H9 (cell line): ENCODE measurements at regions not wholly inside any gene's neighbourhood (a gene's known extent, or its start where the extent isn't known, plus 50 kb on each side); places are given as distances from the start of the nearest gene placed in this dataset.

ENCODE experiments used
- DNase-seq: peaks from one replicate; pipeline ENCODE4 v3.0.0-alpha.2; 2017
- H2AFZ ChIP-seq: one replicate; pipeline ENCODE4 v1.6.1; 2013; ENCODE audit warnings: mild to moderate bottlenecking, low read length, control low read depth, moderate library complexity
- H2AK5ac ChIP-seq: 2 replicates; pipeline ENCODE4 v1.6.1; 2013; ENCODE audit warnings: low read length, control low read depth, mixed read lengths; ENCODE audit not compliant: insufficient read length
- H2BK120ac ChIP-seq: one replicate; pipeline ENCODE4 v1.6.1; 2013; ENCODE audit warnings: low read depth, mild to moderate bottlenecking, low read length, control low read depth, inconsistent platforms; ENCODE audit not compliant: poor library complexity, severe bottlenecking
- H2BK12ac ChIP-seq: 2 replicates; pipeline ENCODE4 v1.6.1; 2013; ENCODE audit warnings: low read length, control low read depth, mixed read lengths, low read depth; ENCODE audit not compliant: insufficient read length
- H2BK15ac ChIP-seq: 2 replicates; pipeline ENCODE4 v1.6.1; 2013; ENCODE audit warnings: low read depth, low read length, control low read depth
- H2BK20ac ChIP-seq: one replicate; pipeline ENCODE4 v1.6.1; 2013; ENCODE audit warnings: low read depth, mild to moderate bottlenecking, low read length, control low read depth, inconsistent platforms; ENCODE audit not compliant: poor library complexity, severe bottlenecking
- H2BK5ac ChIP-seq: 2 replicates; pipeline ENCODE4 v1.6.1; 2013; ENCODE audit warnings: low read length, control low read depth, mixed read lengths; ENCODE audit not compliant: insufficient read length
- H3K14ac ChIP-seq: 2 replicates; pipeline ENCODE4 v1.6.1; 2013; ENCODE audit warnings: low read length, control low read depth; ENCODE audit not compliant: insufficient read depth
- H3K18ac ChIP-seq: 2 replicates; pipeline ENCODE4 v1.6.1; 2013; ENCODE audit warnings: low read depth, mild to moderate bottlenecking, mixed read lengths, low read length, control low read depth; ENCODE audit not compliant: insufficient read length
- H3K23ac ChIP-seq: 2 replicates; pipeline ENCODE4 v1.6.1; 2013; ENCODE audit warnings: low read length, control low read depth, mixed read lengths, low read depth; ENCODE audit not compliant: insufficient read length
- H3K23me2 ChIP-seq: 2 replicates; pipeline ENCODE4 v1.6.1; 2013; ENCODE audit warnings: low read depth, mild to moderate bottlenecking, mixed read lengths, low read length, control low read depth; ENCODE audit not compliant: insufficient read length, poor library complexity, severe bottlenecking
- H3K27ac ChIP-seq: 2 replicates; pipeline ENCODE4 v1.5.1; 2013; ENCODE audit warnings: low read length, control low read depth, mixed read lengths, low read depth; ENCODE audit not compliant: insufficient read length
- H3K27me3 ChIP-seq: 2 replicates; pipeline ENCODE4 v1.6.1; 2013; ENCODE audit warnings: low read length, control low read depth, inconsistent platforms; ENCODE audit not compliant: insufficient read depth
- H3K4ac ChIP-seq: 2 replicates; pipeline ENCODE4 v1.6.1; 2013; ENCODE audit warnings: low read depth, mild to moderate bottlenecking, control low read depth, inconsistent platforms, low read length, moderate library complexity
- H3K4me1 ChIP-seq: 2 replicates; pipeline ENCODE4 v1.6.1; 2013; ENCODE audit warnings: low read length, control low read depth, inconsistent platforms; ENCODE audit not compliant: insufficient read depth
- H3K4me2 ChIP-seq: 2 replicates; pipeline ENCODE4 v1.6.1; 2013; ENCODE audit warnings: low read length, control low read depth, mixed read lengths; ENCODE audit not compliant: insufficient read length, insufficient read depth
- H3K56ac ChIP-seq: 2 replicates; pipeline ENCODE4 v1.6.1; 2013; ENCODE audit warnings: low read depth, mild to moderate bottlenecking, mixed read lengths, low read length, control low read depth; ENCODE audit not compliant: insufficient read length
- H3K79me1 ChIP-seq: 2 replicates; pipeline ENCODE4 v1.6.1; 2013; ENCODE audit warnings: low read depth, mild to moderate bottlenecking, moderate library complexity, low read length, control low read depth, inconsistent platforms; ENCODE audit not compliant: insufficient read depth, poor library complexity, severe bottlenecking
- H3K79me2 ChIP-seq: 2 replicates; pipeline ENCODE4 v1.6.1; 2013; ENCODE audit warnings: low read length, control low read depth, inconsistent platforms; ENCODE audit not compliant: insufficient read depth
- H3K9ac ChIP-seq: 2 replicates; pipeline ENCODE4 v1.6.1; 2013; ENCODE audit warnings: low read length, control low read depth, mixed read lengths; ENCODE audit not compliant: insufficient read length; ENCODE audit errors: extremely low read depth
- H3K9me3 ChIP-seq: one replicate; pipeline ENCODE4 v1.6.1; 2013; ENCODE audit warnings: low read depth, low read length, inconsistent platforms; ENCODE audit not compliant: control insufficient read depth
- H3T11ph ChIP-seq: one replicate; pipeline ENCODE4 v1.6.1; 2013; ENCODE audit warnings: mild to moderate bottlenecking, low read length, control low read depth, inconsistent platforms
- H4K20me1 ChIP-seq: one replicate; pipeline ENCODE4 v1.6.1; 2013; ENCODE audit not compliant: control insufficient read depth, insufficient read length, insufficient read depth
- H4K5ac ChIP-seq: 2 replicates; pipeline ENCODE4 v1.6.1; 2013; ENCODE audit warnings: low read depth, mild to moderate bottlenecking, mixed read lengths, low read length, control low read depth; ENCODE audit not compliant: insufficient read length
- H4K8ac ChIP-seq: replicated peaks from 2 replicates; pipeline ENCODE4 v1.6.1; 2013; ENCODE audit warnings: low read length, control low read depth, mixed read lengths, low read depth; ENCODE audit not compliant: insufficient read length
- H4K91ac ChIP-seq: 2 replicates; pipeline ENCODE4 v1.6.1; 2013; ENCODE audit warnings: low read depth, mild to moderate bottlenecking, moderate library complexity, mixed read lengths, low read length, control low read depth; ENCODE audit not compliant: insufficient read length
- H3K27ac Mint-ChIP-seq, 3 experiments: 2 replicates in 2 of 3; 3 replicates in 1 of 3; pipeline ENCODE4 v1.8.0; 2020 to 2021; ENCODE audit warnings: mixed read lengths in 3 of 3, mild to moderate bottlenecking in 1 of 3, moderate library complexity in 1 of 3
- H3K27me3 Mint-ChIP-seq: 2 replicates; pipeline ENCODE4 v1.8.0; 2021; ENCODE audit warnings: low read depth, mild to moderate bottlenecking, moderate library complexity, mixed read lengths
- H3K36me3 Mint-ChIP-seq, 3 experiments: 2 replicates in 2 of 3; 3 replicates in 1 of 3; pipeline ENCODE4 v1.8.0; 2020 to 2021; ENCODE audit warnings: low read depth in 3 of 3, mixed read lengths in 3 of 3; ENCODE audit not compliant: insufficient read depth in 1 of 3
- H3K4me1 Mint-ChIP-seq, 2 experiments: 2 replicates each; pipeline ENCODE4 v1.8.0; 2020; ENCODE audit warnings: mixed read lengths in 2 of 2
- H3K4me3 Mint-ChIP-seq, 2 experiments: 2 replicates in 1 of 2; 3 replicates in 1 of 2; pipeline ENCODE4 v1.8.0; 2020 to 2021; ENCODE audit warnings: mild to moderate bottlenecking in 2 of 2, mixed read lengths in 2 of 2, moderate library complexity in 1 of 2
- H3K9me3 Mint-ChIP-seq, 2 experiments: 2 replicates in 1 of 2; 3 replicates in 1 of 2; pipeline ENCODE4 v1.8.0; 2020; ENCODE audit warnings: mild to moderate bottlenecking in 2 of 2, mixed read lengths in 2 of 2, moderate library complexity in 1 of 2
- WGBS: extraction: QIAGEN DNeasy Blood & Tissue Kit; methylation state at CpG from one replicate; pipeline ENCODE4 v1.1.7; 2013; ENCODE audit warnings: missing lambda C conversion rate, low lambda C conversion rate, mixed read lengths; ENCODE audit not compliant: insufficient read length; ENCODE audit errors: extremely low coverage; 5-methylcytosine and 5-hydroxymethylcytosine counted together
- TF ChIP-seq, protein P1 (sequence below): fragments of 200-600 bp; sonication (generic); conservative IDR thresholded peaks from 3 replicates; pipeline ENCODE4 v1.8.0; 2021; ENCODE audit warnings: antibody characterized with exemption, mild to moderate bottlenecking

DNA sequence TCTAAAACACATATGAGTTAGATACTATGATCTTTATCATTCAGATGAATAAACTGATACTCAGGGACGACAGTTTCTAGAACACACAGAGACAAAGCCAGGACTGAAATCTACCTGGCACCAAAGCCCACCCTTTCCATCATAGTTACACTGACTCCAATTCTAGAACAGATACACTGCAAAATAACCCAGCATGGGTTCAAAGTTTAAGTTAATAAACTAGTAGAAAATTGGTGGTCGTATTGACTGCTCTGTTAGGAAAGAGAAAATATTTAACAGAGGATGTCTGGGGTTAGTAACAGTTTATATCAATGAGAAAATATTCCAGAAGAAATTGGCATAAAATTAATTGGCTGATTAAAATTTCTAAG, 60.8 kb upstream of the BCL9 start:
- DNase-seq = no peak
- no peak overlapping the region for H3K9ac ChIP-seq
- H3K14ac ChIP-seq = no peak overlapping the region
- H3K36me3 Mint-ChIP-seq = no peaks in the 10 kb centered on the region
- H3K4me1 ChIP-seq = no peaks in the 10 kb centered on the region
- no peak overlapping the region for H2BK5ac ChIP-seq
- no peak overlapping the region for H4K8ac ChIP-seq
- no peaks in the 10 kb centered on the region for H4K20me1 ChIP-seq
- no CpG with 5 or more reads among the region's 2 CpGs for WGBS
- no peaks in the 10 kb centered on the region for H3K27me3 ChIP-seq
- H3K79me2 ChIP-seq = no peaks in the 10 kb centered on the region
- H3K27ac Mint-ChIP-seq = no peak overlapping the region
- H3K27ac ChIP-seq = no peak overlapping the region
- H3K56ac ChIP-seq = no peak overlapping the region
- no peak overlapping the region for H2AK5ac ChIP-seq
- H3K4me2 ChIP-seq = no peak overlapping the region
- H4K5ac ChIP-seq = no peak overlapping the region
- H3K27me3 Mint-ChIP-seq = peaks cover 2% of the 10 kb centered on the region; the same call in 1 of the 2 replicates
- no peaks in the 10 kb centered on the region for H3K79me1 ChIP-seq
- no peak overlapping the region for H3K23ac ChIP-seq
- H2BK15ac ChIP-seq = no peak overlapping the region
- H2BK120ac ChIP-seq = no peak overlapping the region
- H3K9me3 ChIP-seq = no peaks in the 10 kb centered on the region
- H3K18ac ChIP-seq = no peak overlapping the region
- no peak overlapping the region for H2BK20ac ChIP-seq
- H3K4me1 Mint-ChIP-seq = no peaks in the 10 kb centered on the region
- no peaks in the 10 kb centered on the region for H3K23me2 ChIP-seq
- no peaks in the 10 kb centered on the region; a peak in 1 of 5 replicates for H3K9me3 Mint-ChIP-seq
- TF ChIP-seq, protein P1, sequence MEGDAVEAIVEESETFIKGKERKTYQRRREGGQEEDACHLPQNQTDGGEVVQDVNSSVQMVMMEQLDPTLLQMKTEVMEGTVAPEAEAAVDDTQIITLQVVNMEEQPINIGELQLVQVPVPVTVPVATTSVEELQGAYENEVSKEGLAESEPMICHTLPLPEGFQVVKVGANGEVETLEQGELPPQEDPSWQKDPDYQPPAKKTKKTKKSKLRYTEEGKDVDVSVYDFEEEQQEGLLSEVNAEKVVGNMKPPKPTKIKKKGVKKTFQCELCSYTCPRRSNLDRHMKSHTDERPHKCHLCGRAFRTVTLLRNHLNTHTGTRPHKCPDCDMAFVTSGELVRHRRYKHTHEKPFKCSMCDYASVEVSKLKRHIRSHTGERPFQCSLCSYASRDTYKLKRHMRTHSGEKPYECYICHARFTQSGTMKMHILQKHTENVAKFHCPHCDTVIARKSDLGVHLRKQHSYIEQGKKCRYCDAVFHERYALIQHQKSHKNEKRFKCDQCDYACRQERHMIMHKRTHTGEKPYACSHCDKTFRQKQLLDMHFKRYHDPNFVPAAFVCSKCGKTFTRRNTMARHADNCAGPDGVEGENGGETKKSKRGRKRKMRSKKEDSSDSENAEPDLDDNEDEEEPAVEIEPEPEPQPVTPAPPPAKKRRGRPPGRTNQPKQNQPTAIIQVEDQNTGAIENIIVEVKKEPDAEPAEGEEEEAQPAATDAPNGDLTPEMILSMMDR = no peak
- H4K91ac ChIP-seq = no peak overlapping the region
- no peak overlapping the region for H2BK12ac ChIP-seq
- H3T11ph ChIP-seq = no peak overlapping the region
- H3K4ac ChIP-seq = no peak overlapping the region
- no peak overlapping the region for H3K4me3 Mint-ChIP-seq
- no peak overlapping the region for H2AFZ ChIP-seq
